Activated naive CD8-positive, alpha-beta T cell treated with anti-CD3 and anti-CD28 coated beads, Interleukin-2, amount 10 ng/mL, durations not matched to agents 7 days and 5 days (primary cell): ENCODE measurements at regions not wholly inside any gene's neighbourhood (a gene's known extent, or its start where the extent isn't known, plus 50 kb on each side); places are given as distances from the start of the nearest gene placed in this dataset.

Experiments
- ATAC-seq: fragments of 150-1000 bp; cut with Tn5 transposase; one replicate; pipeline ENCODE4 v1.10.0; 2021; ENCODE audit warnings: low read depth, moderate library complexity
- POLR2A ChIA-PET: fragments of 350-600 bp; sonication (Branson Sonifier 250); formaldehyde crosslinking; loops from one replicate; lab custom pipeline; 2021; ENCODE audit warnings: antibody characterized with exemption; lab: Charles Lee
- DNase-seq: peaks from one replicate; pipeline ENCODE4 v3.0.0; 2021
- H3K27ac Mint-ChIP-seq: one replicate; pipeline ENCODE4 v1.8.0; 2022; ENCODE audit warnings: mild to moderate bottlenecking, mixed read lengths
- H3K27me3 Mint-ChIP-seq: one replicate; pipeline ENCODE4 v1.8.0; 2022; ENCODE audit warnings: mild to moderate bottlenecking, moderate library complexity, mixed read lengths
- H3K36me3 Mint-ChIP-seq: one replicate; pipeline ENCODE4 v1.8.0; 2021; ENCODE audit warnings: mild to moderate bottlenecking, mixed read lengths
- H3K4me1 Mint-ChIP-seq: one replicate; pipeline ENCODE4 v1.8.0; 2021; ENCODE audit warnings: mixed read lengths
- H3K4me3 Mint-ChIP-seq: one replicate; pipeline ENCODE4 v1.8.0; 2022; ENCODE audit warnings: mild to moderate bottlenecking, moderate library complexity, mixed read lengths
- H3K9me3 Mint-ChIP-seq: one replicate; pipeline ENCODE4 v1.8.0; 2021; ENCODE audit warnings: mixed read lengths

GRCh38 chr2:239467956-239468490, 67.2 kb upstream of the HDAC4 start:
- peaks cover 3% of the 10 kb centered on the region for H3K27me3 Mint-ChIP-seq
- H3K4me1 Mint-ChIP-seq: no peaks in the 10 kb centered on the region
- H3K27ac Mint-ChIP-seq: no peak overlapping the region
- POLR2A ChIA-PET: no interaction called here
- no peak for DNase-seq
- no peaks in the 10 kb centered on the region for H3K9me3 Mint-ChIP-seq
- no peak for ATAC-seq
- no peak overlapping the region for H3K4me3 Mint-ChIP-seq
- no peaks in the 10 kb centered on the region for H3K36me3 Mint-ChIP-seq

GRCh38 chr2:239467281-239467955, 66.6 kb upstream of the HDAC4 start:
- ATAC-seq (no peak), DNase-seq (no peak)
- Mint-ChIP-seq H3K4me3 (no peak overlapping the region), H3K4me1 (no peaks in the 10 kb centered on the region), H3K36me3 (no peaks in the 10 kb centered on the region), H3K27ac (no peak overlapping the region), H3K27me3 (peaks cover 3% of the 10 kb centered on the region), H3K9me3 (no peaks in the 10 kb centered on the region)
- POLR2A ChIA-PET: no interaction called here

GRCh38 chr2:239466755-239467271, 66.0 kb upstream of the HDAC4 start:
- no peak for ATAC-seq

GRCh38 chr2:239466061-239466754, 65.4 kb upstream of the HDAC4 start:
- no peaks in the 10 kb centered on the region for H3K4me1 Mint-ChIP-seq
- no peaks in the 10 kb centered on the region for H3K9me3 Mint-ChIP-seq
- H3K4me3 Mint-ChIP-seq: no peak overlapping the region
- DNase-seq (no peak), ATAC-seq (no peak)
- H3K27me3 Mint-ChIP-seq: peaks cover 3% of the 10 kb centered on the region
- no peak overlapping the region for H3K27ac Mint-ChIP-seq
- POLR2A ChIA-PET: no interaction called here
- no peaks in the 10 kb centered on the region for H3K36me3 Mint-ChIP-seq

More at GRCh38 chr2:239466755-239467271, 66.0 kb upstream of the HDAC4 start:
- Mint-ChIP-seq H3K27ac (no peak overlapping the region), H3K4me3 (no peak overlapping the region), H3K4me1 (no peaks in the 10 kb centered on the region), H3K9me3 (no peaks in the 10 kb centered on the region), H3K27me3 (peaks cover 3% of the 10 kb centered on the region), H3K36me3 (no peaks in the 10 kb centered on the region)
- POLR2A ChIA-PET: no interaction called here
- DNase-seq: no peak

- POLR2A ChIA-PET: no interaction called here
- Mint-ChIP-seq H3K9me3 (no peaks in the 10 kb centered on the region), H3K4me1 (no peaks in the 10 kb centered on the region), H3K4me3 (no peak overlapping the region), H3K36me3 (no peaks in the 10 kb centered on the region), H3K27me3 (no peaks in the 10 kb centered on the region), H3K27ac (no peak overlapping the region)
- DNase-seq: no peak
- no peak for ATAC-seq
These were observed 64.5 kb upstream of the HDAC4 start for GRCh38 chr2:239465017-239466001.

GRCh38 chr2:239464166-239465016, 63.6 kb upstream of the HDAC4 start:
- DNase-seq (no peak), ATAC-seq (no peak)
- H3K4me3 Mint-ChIP-seq: no peak overlapping the region
- no peak overlapping the region for H3K27ac Mint-ChIP-seq
- no peaks in the 10 kb centered on the region for H3K36me3 Mint-ChIP-seq
- no peaks in the 10 kb centered on the region for H3K4me1 Mint-ChIP-seq
- POLR2A ChIA-PET: no interaction called here
- H3K9me3 Mint-ChIP-seq: no peaks in the 10 kb centered on the region
- no peaks in the 10 kb centered on the region for H3K27me3 Mint-ChIP-seq

- Mint-ChIP-seq H3K9me3 (no peaks in the 10 kb centered on the region), H3K4me1 (no peaks in the 10 kb centered on the region), H3K4me3 (no peak overlapping the region), H3K36me3 (no peaks in the 10 kb centered on the region), H3K27me3 (no peaks in the 10 kb centered on the region), H3K27ac (no peak overlapping the region)
- POLR2A ChIA-PET: no interaction called here
- DNase-seq (no peak), ATAC-seq (no peak)
These were observed 62.8 kb upstream of the HDAC4 start for GRCh38 chr2:239463541-239464165.

GRCh38 chr2:239462671-239463506, 62.1 kb upstream of the HDAC4 start:
- H3K27ac Mint-ChIP-seq: no peak overlapping the region
- H3K4me1 Mint-ChIP-seq: no peaks in the 10 kb centered on the region
- no peak overlapping the region for H3K4me3 Mint-ChIP-seq
- H3K27me3 Mint-ChIP-seq: no peaks in the 10 kb centered on the region
- ATAC-seq (no peak), DNase-seq (no peak)
- POLR2A ChIA-PET: no interaction called here
- H3K9me3 Mint-ChIP-seq: no peaks in the 10 kb centered on the region
- no peaks in the 10 kb centered on the region for H3K36me3 Mint-ChIP-seq

GRCh38 chr2:239462191-239462515, 61.3 kb upstream of the HDAC4 start:
- Mint-ChIP-seq H3K27me3 (no peaks in the 10 kb centered on the region), H3K36me3 (no peaks in the 10 kb centered on the region), H3K9me3 (no peaks in the 10 kb centered on the region), H3K27ac (no peak overlapping the region), H3K4me1 (no peaks in the 10 kb centered on the region), H3K4me3 (no peak overlapping the region)
- POLR2A ChIA-PET: no interaction called here
- ATAC-seq (no peak), DNase-seq (no peak)

- POLR2A ChIA-PET: no interaction called here
- Mint-ChIP-seq H3K4me3 (no peak overlapping the region), H3K27me3 (no peaks in the 10 kb centered on the region), H3K4me1 (no peaks in the 10 kb centered on the region), H3K36me3 (no peaks in the 10 kb centered on the region), H3K9me3 (no peaks in the 10 kb centered on the region), H3K27ac (no peak overlapping the region)
- DNase-seq (no peak), ATAC-seq (no peak)
These were observed 60.7 kb upstream of the HDAC4 start for GRCh38 chr2:239461291-239462190.

GRCh38 chr2:239460780-239461179, 60.0 kb upstream of the HDAC4 start:
- Mint-ChIP-seq H3K9me3 (no peaks in the 10 kb centered on the region), H3K27ac (no peak overlapping the region), H3K36me3 (no peaks in the 10 kb centered on the region), H3K27me3 (no peaks in the 10 kb centered on the region), H3K4me1 (no peaks in the 10 kb centered on the region), H3K4me3 (no peak overlapping the region)
- POLR2A ChIA-PET: no interaction called here
- DNase-seq: no peak
- no peak for ATAC-seq
